IPS DF 6.9 (cell line): ENCODE measurements at regions not wholly inside any gene's neighbourhood (a gene's known extent, or its start where the extent isn't known, plus 50 kb on each side); places are given as distances from the start of the nearest gene placed in this dataset.
"Not testable (repeated sequence)": the region's sequence is repeated elsewhere in the genome, so short reads cannot be mapped to it uniquely, and the experiment has no call there.

Experiments used
- DNase-seq: peaks from one replicate; pipeline ENCODE4 v3.0.0-alpha.2; 2013; ENCODE audit warnings: low read depth, low spot score
- H3K27ac ChIP-seq: one replicate; pipeline ENCODE4 v1.5.1; 2013; ENCODE audit warnings: low read length, control low read depth
- H3K27me3 ChIP-seq: 2 replicates; pipeline ENCODE4 v1.6.1; 2013; ENCODE audit warnings: mild to moderate bottlenecking, low read length; ENCODE audit not compliant: control insufficient read depth, insufficient read depth
- H3K36me3 ChIP-seq: 2 replicates; pipeline ENCODE4 v1.6.1; 2013; ENCODE audit warnings: low read length; ENCODE audit not compliant: control insufficient read depth, insufficient read depth
- H3K4me1 ChIP-seq: 2 replicates; pipeline ENCODE4 v1.6.1; 2013; ENCODE audit warnings: low read length; ENCODE audit not compliant: control insufficient read depth, insufficient read depth
- H3K4me3 ChIP-seq: 2 replicates; pipeline ENCODE4 v1.5.1; 2013; ENCODE audit warnings: mild to moderate bottlenecking, low read length
- H3K9me3 ChIP-seq: 2 replicates; pipeline ENCODE4 v1.6.1; 2013; ENCODE audit warnings: low read length, inconsistent platforms; ENCODE audit not compliant: control insufficient read depth, insufficient read depth
- WGBS: extraction: QIAGEN DNeasy Blood & Tissue Kit; methylation state at CpG from one replicate; pipeline ENCODE4 v1.1.7; 2013; ENCODE audit warnings: mixed read lengths, missing lambda C conversion rate; ENCODE audit not compliant: insufficient read length, insufficient coverage; 5-methylcytosine and 5-hydroxymethylcytosine counted together

- no peaks in the 10 kb centered on the region for H3K27me3 ChIP-seq
- H3K27ac ChIP-seq, result no peak overlapping the region
- H3K4me3 ChIP-seq, result no peak overlapping the region
- no peak for DNase-seq
- no peaks in the 10 kb centered on the region for H3K4me1 ChIP-seq
- no peaks in the 10 kb centered on the region for H3K9me3 ChIP-seq
- H3K36me3 ChIP-seq, result no peaks in the 10 kb centered on the region
These were observed 195.1 kb downstream of the HDGFL1 start for GRCh38 chr6:22764496-22764895.

GRCh38 chr6:22765015-22765414 is 195.6 kb downstream of the HDGFL1 start:
- no peaks in the 10 kb centered on the region for H3K36me3 ChIP-seq
- 100% methylated on average over 1 of the region's 4 CpGs for WGBS
- no peak for DNase-seq

GRCh38 chr6:22766979-22767378 is 197.6 kb downstream of the HDGFL1 start:
- no peaks in the 10 kb centered on the region for H3K4me1 ChIP-seq
- no peaks in the 10 kb centered on the region for H3K27me3 ChIP-seq
- WGBS, result no CpG with 5 or more reads among the region's 4 CpGs
- no peak overlapping the region for H3K4me3 ChIP-seq
- no peak for DNase-seq
- H3K36me3 ChIP-seq, result no peaks in the 10 kb centered on the region
- H3K9me3 ChIP-seq, result no peaks in the 10 kb centered on the region
- no peak overlapping the region for H3K27ac ChIP-seq

More at GRCh38 chr6:22765015-22765414, 195.6 kb downstream of the HDGFL1 start:
- H3K9me3 ChIP-seq, result no peaks in the 10 kb centered on the region
- no peaks in the 10 kb centered on the region for H3K27me3 ChIP-seq
- no peak overlapping the region for H3K4me3 ChIP-seq
- no peak overlapping the region for H3K27ac ChIP-seq
- no peaks in the 10 kb centered on the region for H3K4me1 ChIP-seq

GRCh38 chr6:22770054-22770453 is 200.7 kb downstream of the HDGFL1 start:
- DNase-seq, result no peak
- Histone ChIP-seq H3K36me3 (no peaks in the 10 kb centered on the region), H3K27ac (no peak overlapping the region), H3K9me3 (no peaks in the 10 kb centered on the region), H3K27me3 (no peaks in the 10 kb centered on the region), H3K4me3 (no peak overlapping the region), H3K4me1 (no peaks in the 10 kb centered on the region)
- WGBS, result no CpG with 5 or more reads among the region's 1 CpG

GRCh38 chr6:22774129-22774528 is 204.8 kb downstream of the HDGFL1 start:
- no peak overlapping the region for H3K27ac ChIP-seq
- H3K36me3 ChIP-seq, result no peaks in the 10 kb centered on the region
- H3K4me1 ChIP-seq, result no peaks in the 10 kb centered on the region
- no peak overlapping the region for H3K4me3 ChIP-seq
- H3K27me3 ChIP-seq, result no peaks in the 10 kb centered on the region
- DNase-seq, result no peak
- no CpG with 5 or more reads among the region's 2 CpGs for WGBS
- no peaks in the 10 kb centered on the region for H3K9me3 ChIP-seq

- H3K4me3 ChIP-seq, DNase-seq, H3K9me3 ChIP-seq, H3K27ac ChIP-seq, H3K4me1 ChIP-seq, H3K27me3 ChIP-seq, H3K36me3 ChIP-seq: not testable (repeated sequence)
- WGBS, result no CpG with 5 or more reads among the region's 1 CpG
These were observed 209.1 kb downstream of the HDGFL1 start for GRCh38 chr6:22778438-22778837.

- Histone ChIP-seq H3K4me3 (no peak overlapping the region), H3K36me3 (no peaks in the 10 kb centered on the region), H3K27ac (no peak overlapping the region), H3K9me3 (no peaks in the 10 kb centered on the region; the same call in 1 of the 2 replicates), H3K4me1 (no peaks in the 10 kb centered on the region), H3K27me3 (no peaks in the 10 kb centered on the region)
- WGBS, result no CpG with 5 or more reads among the region's 2 CpGs
- DNase-seq, result no peak
These were observed 209.7 kb downstream of the HDGFL1 start for GRCh38 chr6:22779062-22779461.

- DNase-seq, result no peak
- Histone ChIP-seq H3K4me3 (no peak overlapping the region), H3K36me3 (no peaks in the 10 kb centered on the region), H3K4me1 (peaks cover 2% of the 10 kb centered on the region; the same call in 1 of the 2 replicates), H3K9me3 (no peaks in the 10 kb centered on the region; the same call in 1 of the 2 replicates), H3K27me3 (no peaks in the 10 kb centered on the region), H3K27ac (no peak overlapping the region)
- WGBS, result no CpG with 5 or more reads among the region's 4 CpGs
These were observed 214.6 kb downstream of the HDGFL1 start for GRCh38 chr6:22783931-22784330.

- Histone ChIP-seq H3K27ac (no peak overlapping the region), H3K27me3 (no peaks in the 10 kb centered on the region), H3K36me3 (no peaks in the 10 kb centered on the region), H3K4me1 (peaks cover 2% of the 10 kb centered on the region; the same call in 1 of the 2 replicates), H3K9me3 (no peaks in the 10 kb centered on the region; the same call in 1 of the 2 replicates), H3K4me3 (no peak overlapping the region)
- no peak for DNase-seq
- no CpG with 5 or more reads among the region's 12 CpGs for WGBS
These were observed 215.4 kb downstream of the HDGFL1 start for GRCh38 chr6:22784601-22785410.

GRCh38 chr6:22788038-22788437 is 218.7 kb downstream of the HDGFL1 start:
- DNase-seq, result no peak
- no peaks in the 10 kb centered on the region for H3K36me3 ChIP-seq
- WGBS, result no CpG with 5 or more reads among the region's 7 CpGs
- H3K4me3 ChIP-seq, result no peak overlapping the region
- H3K4me1 ChIP-seq, result peaks cover 2% of the 10 kb centered on the region; the same call in 1 of the 2 replicates
- no peaks in the 10 kb centered on the region for H3K9me3 ChIP-seq
- H3K27ac ChIP-seq, result no peak overlapping the region
- H3K27me3 ChIP-seq, result no peaks in the 10 kb centered on the region

GRCh38 chr6:22789315-22789714 is 219.9 kb downstream of the HDGFL1 start:
- WGBS, result no CpG with 5 or more reads among the region's 5 CpGs
- H3K36me3 ChIP-seq, result no peaks in the 10 kb centered on the region
- DNase-seq, result no peak

More at GRCh38 chr6:22789315-22789714, 219.9 kb downstream of the HDGFL1 start:
- Histone ChIP-seq H3K4me3 (no peak overlapping the region), H3K27me3 (no peaks in the 10 kb centered on the region), H3K9me3 (no peaks in the 10 kb centered on the region), H3K27ac (no peak overlapping the region), H3K4me1 (peaks cover 2% of the 10 kb centered on the region; the same call in 1 of the 2 replicates)
